ENCODE measurements at regions not wholly inside any gene's neighbourhood (a gene's known extent, or its start where the extent isn't known, plus 50 kb on each side); places are given as distances from the start of the nearest gene placed in this dataset.

DNA sequence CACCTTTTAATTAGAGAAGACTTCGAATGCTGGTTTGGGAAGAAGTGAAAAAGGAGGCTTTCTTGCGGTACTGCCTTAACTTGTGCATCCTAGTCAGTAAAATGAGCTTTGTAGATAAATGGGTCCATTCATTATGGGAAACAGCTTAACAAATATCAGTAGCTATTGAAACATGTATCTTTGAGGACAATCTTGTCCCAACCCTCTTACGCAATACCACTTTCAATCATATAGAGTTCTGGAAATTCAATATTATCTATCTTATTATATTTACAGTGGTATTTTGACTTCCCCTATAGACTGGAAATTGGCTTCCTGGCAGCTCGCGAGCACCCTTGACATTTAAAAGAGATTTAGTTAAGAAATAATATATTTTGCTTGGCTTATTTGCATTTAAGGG lies 565.8 kb upstream of the NUDT12 start:
- no peak overlapping the region for H3K27ac ChIP-seq (ENCODE audit: extremely low read depth, low read depth, low read length)
- POLR2A ChIA-PET, result no interaction called here
- no peaks in the 10 kb centered on the region for H3K4me1 ChIP-seq (ENCODE audit: control insufficient read depth, insufficient read depth, low read length)
- CTCF ChIA-PET, result interaction anchor here (0.6 to 0.7 kb wide), 2 partner anchors 184 to 275 kb away, joined by 4 read pairs; no protein-coding TSS in a partner anchor
- no peak overlapping the region for H3K4me3 ChIP-seq (ENCODE audit: low read depth, low read length)
- H3K9me3 ChIP-seq (ENCODE audit: control insufficient read depth, insufficient read depth, low read depth, low read length), result no peaks in the 10 kb centered on the region
- TF ChIP-seq KLF10 (tag by site-specific recombination; IDR thresholded peaks at IDR 0.05) (no peak), ZNF791 (tag by site-specific recombination; IDR thresholded peaks at IDR 0.05) (no peak), ZNF785 (tag by site-specific recombination; IDR thresholded peaks at IDR 0.05) (no peak), TCF7L2 (IDR thresholded peaks at IDR 0.05; ENCODE audit: borderline replicate concordance, low read depth, low read length) (no peak), IKZF3 (tag by site-specific recombination; IDR thresholded peaks at IDR 0.05) (no peak), ZSCAN30 (tag by site-specific recombination; IDR thresholded peaks at IDR 0.05) (no peak), ZNF558 (tag by site-specific recombination; IDR thresholded peaks at IDR 0.05) (no peak), ZNF830 (tag by site-specific recombination; IDR thresholded peaks at IDR 0.05; ENCODE audit: low read depth) (no peak)
- TF ChIP-seq, protein P1, sequence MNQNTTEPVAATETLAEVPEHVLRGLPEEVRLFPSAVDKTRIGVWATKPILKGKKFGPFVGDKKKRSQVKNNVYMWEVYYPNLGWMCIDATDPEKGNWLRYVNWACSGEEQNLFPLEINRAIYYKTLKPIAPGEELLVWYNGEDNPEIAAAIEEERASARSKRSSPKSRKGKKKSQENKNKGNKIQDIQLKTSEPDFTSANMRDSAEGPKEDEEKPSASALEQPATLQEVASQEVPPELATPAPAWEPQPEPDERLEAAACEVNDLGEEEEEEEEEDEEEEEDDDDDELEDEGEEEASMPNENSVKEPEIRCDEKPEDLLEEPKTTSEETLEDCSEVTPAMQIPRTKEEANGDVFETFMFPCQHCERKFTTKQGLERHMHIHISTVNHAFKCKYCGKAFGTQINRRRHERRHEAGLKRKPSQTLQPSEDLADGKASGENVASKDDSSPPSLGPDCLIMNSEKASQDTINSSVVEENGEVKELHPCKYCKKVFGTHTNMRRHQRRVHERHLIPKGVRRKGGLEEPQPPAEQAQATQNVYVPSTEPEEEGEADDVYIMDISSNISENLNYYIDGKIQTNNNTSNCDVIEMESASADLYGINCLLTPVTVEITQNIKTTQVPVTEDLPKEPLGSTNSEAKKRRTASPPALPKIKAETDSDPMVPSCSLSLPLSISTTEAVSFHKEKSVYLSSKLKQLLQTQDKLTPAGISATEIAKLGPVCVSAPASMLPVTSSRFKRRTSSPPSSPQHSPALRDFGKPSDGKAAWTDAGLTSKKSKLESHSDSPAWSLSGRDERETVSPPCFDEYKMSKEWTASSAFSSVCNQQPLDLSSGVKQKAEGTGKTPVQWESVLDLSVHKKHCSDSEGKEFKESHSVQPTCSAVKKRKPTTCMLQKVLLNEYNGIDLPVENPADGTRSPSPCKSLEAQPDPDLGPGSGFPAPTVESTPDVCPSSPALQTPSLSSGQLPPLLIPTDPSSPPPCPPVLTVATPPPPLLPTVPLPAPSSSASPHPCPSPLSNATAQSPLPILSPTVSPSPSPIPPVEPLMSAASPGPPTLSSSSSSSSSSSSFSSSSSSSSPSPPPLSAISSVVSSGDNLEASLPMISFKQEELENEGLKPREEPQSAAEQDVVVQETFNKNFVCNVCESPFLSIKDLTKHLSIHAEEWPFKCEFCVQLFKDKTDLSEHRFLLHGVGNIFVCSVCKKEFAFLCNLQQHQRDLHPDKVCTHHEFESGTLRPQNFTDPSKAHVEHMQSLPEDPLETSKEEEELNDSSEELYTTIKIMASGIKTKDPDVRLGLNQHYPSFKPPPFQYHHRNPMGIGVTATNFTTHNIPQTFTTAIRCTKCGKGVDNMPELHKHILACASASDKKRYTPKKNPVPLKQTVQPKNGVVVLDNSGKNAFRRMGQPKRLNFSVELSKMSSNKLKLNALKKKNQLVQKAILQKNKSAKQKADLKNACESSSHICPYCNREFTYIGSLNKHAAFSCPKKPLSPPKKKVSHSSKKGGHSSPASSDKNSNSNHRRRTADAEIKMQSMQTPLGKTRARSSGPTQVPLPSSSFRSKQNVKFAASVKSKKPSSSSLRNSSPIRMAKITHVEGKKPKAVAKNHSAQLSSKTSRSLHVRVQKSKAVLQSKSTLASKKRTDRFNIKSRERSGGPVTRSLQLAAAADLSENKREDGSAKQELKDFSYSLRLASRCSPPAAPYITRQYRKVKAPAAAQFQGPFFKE (tag by site-specific recombination; IDR thresholded peaks at IDR 0.05; ENCODE audit: borderline replicate concordance), result no peak
- TF ChIP-seq, protein P2, sequence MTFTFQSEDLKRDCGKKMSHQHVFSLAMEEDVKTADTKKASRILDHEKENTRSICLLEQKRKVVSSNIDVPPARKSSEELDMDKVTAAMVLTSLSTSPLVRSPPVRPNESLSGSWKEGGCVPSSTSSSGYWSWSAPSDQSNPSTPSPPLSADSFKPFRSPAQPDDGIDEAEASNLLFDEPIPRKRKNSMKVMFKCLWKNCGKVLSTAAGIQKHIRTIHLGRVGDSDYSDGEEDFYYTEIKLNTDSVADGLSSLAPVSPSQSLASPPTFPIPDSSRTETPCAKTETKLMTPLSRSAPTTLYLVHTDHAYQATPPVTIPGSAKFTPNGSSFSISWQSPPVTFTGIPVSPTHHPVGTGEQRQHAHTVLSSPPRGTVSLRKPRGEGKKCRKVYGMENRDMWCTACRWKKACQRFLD (tag by site-specific recombination; IDR thresholded peaks at IDR 0.05), result no peak
- TF ChIP-seq, protein P3, sequence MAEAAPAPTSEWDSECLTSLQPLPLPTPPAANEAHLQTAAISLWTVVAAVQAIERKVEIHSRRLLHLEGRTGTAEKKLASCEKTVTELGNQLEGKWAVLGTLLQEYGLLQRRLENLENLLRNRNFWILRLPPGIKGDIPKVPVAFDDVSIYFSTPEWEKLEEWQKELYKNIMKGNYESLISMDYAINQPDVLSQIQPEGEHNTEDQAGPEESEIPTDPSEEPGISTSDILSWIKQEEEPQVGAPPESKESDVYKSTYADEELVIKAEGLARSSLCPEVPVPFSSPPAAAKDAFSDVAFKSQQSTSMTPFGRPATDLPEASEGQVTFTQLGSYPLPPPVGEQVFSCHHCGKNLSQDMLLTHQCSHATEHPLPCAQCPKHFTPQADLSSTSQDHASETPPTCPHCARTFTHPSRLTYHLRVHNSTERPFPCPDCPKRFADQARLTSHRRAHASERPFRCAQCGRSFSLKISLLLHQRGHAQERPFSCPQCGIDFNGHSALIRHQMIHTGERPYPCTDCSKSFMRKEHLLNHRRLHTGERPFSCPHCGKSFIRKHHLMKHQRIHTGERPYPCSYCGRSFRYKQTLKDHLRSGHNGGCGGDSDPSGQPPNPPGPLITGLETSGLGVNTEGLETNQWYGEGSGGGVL (tag by site-specific recombination; IDR thresholded peaks at IDR 0.05), result no peak
- H3K36me3 ChIP-seq (ENCODE audit: control insufficient read depth in 2 of 2, insufficient read depth in 1 of 2, low read length in 2 of 2), result no peaks in the 10 kb centered on the region

DNA sequence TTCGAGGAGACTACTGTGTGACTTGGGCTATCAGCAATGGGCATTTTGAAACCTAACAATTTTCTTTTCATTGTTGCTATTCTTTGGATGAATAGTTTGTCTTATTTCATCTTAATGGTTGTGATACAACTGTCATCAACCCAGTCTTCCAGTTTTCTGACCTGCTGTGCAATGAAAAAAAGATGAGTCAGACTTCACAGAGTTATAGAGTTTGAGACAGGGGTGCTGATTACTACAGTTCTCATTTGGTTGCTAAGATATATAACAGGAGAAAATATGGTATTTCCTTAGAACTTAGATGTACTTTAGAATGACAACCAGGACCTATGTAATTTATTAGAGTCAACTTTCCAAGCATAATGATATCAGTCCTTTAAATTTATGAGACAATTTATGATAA lies 564.4 kb upstream of the NUDT12 start:
- no peaks in the 10 kb centered on the region for H3K4me1 ChIP-seq (ENCODE audit: control insufficient read depth, insufficient read depth, low read length)
- CTCF ChIA-PET, result no interaction called here
- H3K9me3 ChIP-seq (ENCODE audit: control insufficient read depth, insufficient read depth, low read depth, low read length), result no peaks in the 10 kb centered on the region
- no peak overlapping the region for H3K27ac ChIP-seq (ENCODE audit: extremely low read depth, low read depth, low read length)
- no peak overlapping the region for H3K4me3 ChIP-seq (ENCODE audit: low read depth, low read length)
- POLR2A ChIA-PET, result no interaction called here
- H3K36me3 ChIP-seq (ENCODE audit: control insufficient read depth in 2 of 2, insufficient read depth in 1 of 2, low read length in 2 of 2), result no peaks in the 10 kb centered on the region
- TF ChIP-seq GLI2 (tag by site-specific recombination; IDR thresholded peaks at IDR 0.05; ENCODE audit: borderline replicate concordance, low read depth) (no peak), ZNF610 (tag by site-specific recombination; IDR thresholded peaks at IDR 0.05; ENCODE audit: borderline replicate concordance) (no peak), ZFP37 (tag by site-specific recombination; IDR thresholded peaks at IDR 0.05) (no peak), ZNF10 (tag by site-specific recombination; IDR thresholded peaks at IDR 0.05) (no peak), ZXDB (tag by site-specific recombination; IDR thresholded peaks at IDR 0.05) (no peak), ZNF112 (tag by site-specific recombination; IDR thresholded peaks at IDR 0.05) (no peak), ZBTB48 (tag by site-specific recombination; IDR thresholded peaks at IDR 0.05) (no peak), ZNF48 (tag by site-specific recombination; IDR thresholded peaks at IDR 0.05) (no peak), ZNF350 (tag by site-specific recombination; IDR thresholded peaks at IDR 0.05) (no peak), GLIS2 (tag by site-specific recombination; IDR thresholded peaks at IDR 0.05) (no peak), ZNF529 (tag by site-specific recombination; IDR thresholded peaks at IDR 0.05; ENCODE audit: insufficient replicate concordance) (no peak), ZNF2 (tag by site-specific recombination; IDR thresholded peaks at IDR 0.05) (no peak)
- TF ChIP-seq, protein P4, sequence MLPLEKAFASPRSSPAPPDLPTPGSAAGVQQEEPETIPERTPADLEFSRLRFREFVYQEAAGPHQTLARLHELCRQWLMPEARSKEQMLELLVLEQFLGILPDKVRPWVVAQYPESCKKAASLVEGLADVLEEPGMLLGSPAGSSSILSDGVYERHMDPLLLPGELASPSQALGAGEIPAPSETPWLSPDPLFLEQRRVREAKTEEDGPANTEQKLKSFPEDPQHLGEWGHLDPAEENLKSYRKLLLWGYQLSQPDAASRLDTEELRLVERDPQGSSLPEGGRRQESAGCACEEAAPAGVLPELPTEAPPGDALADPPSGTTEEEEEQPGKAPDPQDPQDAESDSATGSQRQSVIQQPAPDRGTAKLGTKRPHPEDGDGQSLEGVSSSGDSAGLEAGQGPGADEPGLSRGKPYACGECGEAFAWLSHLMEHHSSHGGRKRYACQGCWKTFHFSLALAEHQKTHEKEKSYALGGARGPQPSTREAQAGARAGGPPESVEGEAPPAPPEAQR (tag by site-specific recombination; IDR thresholded peaks at IDR 0.05), result no peak
- TF ChIP-seq, protein P5, sequence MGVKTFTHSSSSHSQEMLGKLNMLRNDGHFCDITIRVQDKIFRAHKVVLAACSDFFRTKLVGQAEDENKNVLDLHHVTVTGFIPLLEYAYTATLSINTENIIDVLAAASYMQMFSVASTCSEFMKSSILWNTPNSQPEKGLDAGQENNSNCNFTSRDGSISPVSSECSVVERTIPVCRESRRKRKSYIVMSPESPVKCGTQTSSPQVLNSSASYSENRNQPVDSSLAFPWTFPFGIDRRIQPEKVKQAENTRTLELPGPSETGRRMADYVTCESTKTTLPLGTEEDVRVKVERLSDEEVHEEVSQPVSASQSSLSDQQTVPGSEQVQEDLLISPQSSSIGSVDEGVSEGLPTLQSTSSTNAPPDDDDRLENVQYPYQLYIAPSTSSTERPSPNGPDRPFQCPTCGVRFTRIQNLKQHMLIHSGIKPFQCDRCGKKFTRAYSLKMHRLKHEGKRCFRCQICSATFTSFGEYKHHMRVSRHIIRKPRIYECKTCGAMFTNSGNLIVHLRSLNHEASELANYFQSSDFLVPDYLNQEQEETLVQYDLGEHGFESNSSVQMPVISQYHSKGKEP (tag by site-specific recombination; IDR thresholded peaks at IDR 0.05), result no peak

All from HEK293 (cell line).